C4-2B (cell line): ENCODE measurements at regions not wholly inside any gene's neighbourhood (a gene's known extent, or its start where the extent isn't known, plus 50 kb on each side); places are given as distances from the start of the nearest gene placed in this dataset.
"Not testable (repeated sequence)": the region's sequence is repeated elsewhere in the genome, so short reads cannot be mapped to it uniquely, and the experiment has no call there.

Experiments
- H3K27ac ChIP-seq: fragments of 450-650 bp; 2 replicates; pipeline ENCODE4 v1.5.1; 2017
- CTCF ChIP-seq: fragments of 450-650 bp; conservative IDR thresholded peaks from 2 replicates; pipeline ENCODE4 v1.5.1; 2017; ENCODE audit warnings: mild to moderate bottlenecking
- ZFX ChIP-seq: fragments of 450-650 bp; IDR thresholded peaks from 2 replicates; pipeline ENCODE4 v1.6.1; 2017

GRCh38 chr1:166490437-166490991 lies 323.7 kb upstream of the FAM78B start:
- H3K27ac ChIP-seq: peak overlapping the region; percentile 21; the same call in 1 of the 2 replicates
- TF ChIP-seq ZFX (no peak), CTCF (no peak)

GRCh38 chr1:166493765-166494164 lies 327.0 kb upstream of the FAM78B start:
- not testable (repeated sequence) for H3K27ac ChIP-seq

DNA sequence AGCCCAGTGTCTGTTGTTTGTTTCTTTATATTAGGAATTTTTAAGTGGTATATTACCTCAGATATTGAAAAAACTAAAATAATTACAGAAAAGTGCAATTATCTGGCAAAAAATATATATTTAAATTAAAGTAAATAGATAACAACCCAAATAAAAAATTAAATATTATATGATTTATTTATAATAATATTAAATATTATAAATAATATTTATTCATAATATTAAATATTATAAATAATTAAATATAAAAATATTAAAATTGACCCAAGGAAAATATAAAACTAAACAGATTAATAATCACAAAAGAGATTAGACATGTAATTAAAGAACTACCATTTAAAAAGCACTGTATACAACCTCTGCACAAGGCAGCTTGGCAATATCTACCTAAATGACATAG lies 331.9 kb upstream of the POGK start:
- TF ChIP-seq CTCF (no peak), ZFX (no peak)

DNA sequence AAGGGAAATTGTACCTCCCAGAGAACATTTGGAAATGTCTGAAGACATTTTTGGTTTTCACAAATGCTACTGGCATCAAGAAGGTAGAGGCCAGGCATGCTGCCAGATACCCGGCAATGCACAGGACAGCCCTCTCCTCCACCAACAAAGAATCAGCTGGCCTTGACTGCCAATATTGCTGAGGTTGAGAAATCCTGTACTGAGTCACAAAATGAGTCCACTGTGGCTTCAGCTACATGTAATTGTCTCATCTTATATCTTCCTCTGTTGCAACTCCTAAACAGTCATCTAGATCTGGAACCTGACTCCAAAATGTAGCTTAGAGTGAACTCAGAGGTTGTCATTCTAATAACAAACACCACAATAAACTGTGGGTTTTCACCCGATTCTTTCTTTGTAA lies 327.5 kb upstream of the POGK start:
- H3K27ac ChIP-seq: no peak overlapping the region
- TF ChIP-seq CTCF (no peak), ZFX (no peak)

More for the DNA sequence above, 331.9 kb upstream of the POGK start:
- no peak overlapping the region for H3K27ac ChIP-seq

DNA sequence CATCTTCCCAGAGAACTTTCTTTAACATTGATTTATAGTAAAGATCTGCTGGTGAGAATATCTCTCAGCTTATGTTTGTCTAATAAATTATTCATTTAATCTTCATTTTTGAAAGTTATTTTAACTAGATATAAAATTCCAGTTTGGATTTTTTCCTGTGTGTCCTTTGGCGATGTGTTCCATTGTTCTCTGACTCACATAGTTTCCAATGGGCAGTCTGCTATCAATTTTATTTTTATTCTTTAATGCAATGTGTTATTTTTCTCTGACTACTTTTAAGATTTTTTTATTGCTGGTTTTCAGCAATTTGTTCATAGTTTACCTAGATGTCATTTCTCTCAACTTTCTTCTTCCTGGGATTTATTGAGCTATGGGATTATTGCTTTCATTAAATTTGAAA lies 325.2 kb upstream of the POGK start:
- TF ChIP-seq ZFX (no peak), CTCF (no peak)
- H3K27ac ChIP-seq: no peak overlapping the region

DNA sequence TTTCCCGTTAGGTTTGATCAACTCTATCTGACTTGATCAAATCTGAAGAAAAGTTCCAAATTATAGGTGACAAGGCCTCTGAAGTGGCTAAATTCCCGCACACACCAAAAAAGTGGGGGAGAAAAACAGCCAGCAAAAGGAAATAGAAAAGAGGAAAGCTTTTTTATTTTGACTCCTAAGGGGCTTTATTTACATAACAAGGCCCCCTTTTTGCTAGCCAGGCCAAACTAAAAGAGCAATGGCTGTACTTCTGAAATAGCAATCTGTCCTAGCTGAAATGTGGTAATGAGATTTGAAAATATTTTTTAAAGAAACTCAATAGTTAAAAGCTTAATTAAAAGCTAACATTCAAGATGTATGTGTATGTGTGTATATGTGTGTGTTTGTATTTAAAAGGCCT lies 311.5 kb upstream of the POGK start:
- no peak for TF ChIP-seq CTCF
- no peak for TF ChIP-seq ZFX
- H3K27ac ChIP-seq: no peak overlapping the region

DNA sequence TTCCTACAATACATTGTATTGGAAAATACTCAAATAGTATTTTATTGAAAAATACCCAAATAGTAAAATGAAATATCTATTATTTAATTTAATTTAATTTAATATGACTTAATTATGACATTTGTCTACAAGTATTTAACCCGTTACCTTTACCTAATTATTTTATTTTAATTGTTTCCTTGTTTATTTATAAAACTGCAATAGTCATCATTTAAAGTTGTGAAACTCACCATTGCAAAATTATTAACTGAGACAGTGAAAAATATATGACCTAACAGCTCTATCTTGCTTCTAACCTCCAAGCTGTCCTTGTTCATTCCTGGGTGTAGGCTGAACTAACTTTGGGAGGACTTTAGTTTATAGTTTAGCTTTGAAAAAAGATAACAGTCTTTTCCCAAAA lies 300.6 kb upstream of the POGK start:
- TF ChIP-seq ZFX: no peak
- TF ChIP-seq CTCF: no peak
- H3K27ac ChIP-seq: no peak overlapping the region

GRCh38 chr1:166544036-166544435 lies 295.2 kb upstream of the POGK start:
- no peak overlapping the region for H3K27ac ChIP-seq
- TF ChIP-seq CTCF: no peak
- TF ChIP-seq ZFX: no peak
